ENCODE measurements at regions not wholly inside any gene's neighbourhood (a gene's known extent, or its start where the extent isn't known, plus 50 kb on each side); places are given as distances from the start of the nearest gene placed in this dataset.
"Not testable (repeated sequence)": the region's sequence is repeated elsewhere in the genome, so short reads cannot be mapped to it uniquely, and the experiment has no call there.

DNA sequence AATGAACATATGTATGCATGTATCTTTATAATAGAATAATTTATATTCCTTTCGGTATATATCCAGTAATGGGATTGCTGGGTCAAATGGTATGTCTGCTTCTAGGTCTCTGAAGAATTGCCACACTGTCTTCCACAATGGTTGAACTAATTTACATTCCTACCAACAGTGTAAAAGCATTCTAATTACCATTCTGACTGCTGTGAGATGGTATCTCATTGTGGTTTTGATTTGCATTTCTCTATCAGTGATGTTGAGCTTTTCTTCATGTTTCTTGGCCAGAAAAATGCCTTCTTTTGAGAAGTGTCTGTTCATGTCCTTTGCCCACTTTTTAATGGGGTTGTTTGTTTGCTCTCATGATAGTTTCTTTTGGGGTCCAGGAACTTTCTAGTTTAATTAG, 213.2 kb upstream of the PTER start:
- TF ChIP-seq, protein P1, sequence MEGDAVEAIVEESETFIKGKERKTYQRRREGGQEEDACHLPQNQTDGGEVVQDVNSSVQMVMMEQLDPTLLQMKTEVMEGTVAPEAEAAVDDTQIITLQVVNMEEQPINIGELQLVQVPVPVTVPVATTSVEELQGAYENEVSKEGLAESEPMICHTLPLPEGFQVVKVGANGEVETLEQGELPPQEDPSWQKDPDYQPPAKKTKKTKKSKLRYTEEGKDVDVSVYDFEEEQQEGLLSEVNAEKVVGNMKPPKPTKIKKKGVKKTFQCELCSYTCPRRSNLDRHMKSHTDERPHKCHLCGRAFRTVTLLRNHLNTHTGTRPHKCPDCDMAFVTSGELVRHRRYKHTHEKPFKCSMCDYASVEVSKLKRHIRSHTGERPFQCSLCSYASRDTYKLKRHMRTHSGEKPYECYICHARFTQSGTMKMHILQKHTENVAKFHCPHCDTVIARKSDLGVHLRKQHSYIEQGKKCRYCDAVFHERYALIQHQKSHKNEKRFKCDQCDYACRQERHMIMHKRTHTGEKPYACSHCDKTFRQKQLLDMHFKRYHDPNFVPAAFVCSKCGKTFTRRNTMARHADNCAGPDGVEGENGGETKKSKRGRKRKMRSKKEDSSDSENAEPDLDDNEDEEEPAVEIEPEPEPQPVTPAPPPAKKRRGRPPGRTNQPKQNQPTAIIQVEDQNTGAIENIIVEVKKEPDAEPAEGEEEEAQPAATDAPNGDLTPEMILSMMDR (IDR thresholded peaks at IDR 0.05), result not testable (repeated sequence)
- not testable (repeated sequence) for TF ChIP-seq POLR2A (IDR thresholded peaks at IDR 0.05)
